ENCODE measurements at regions not wholly inside any gene's neighbourhood (a gene's known extent, or its start where the extent isn't known, plus 50 kb on each side); places are given as distances from the start of the nearest gene placed in this dataset.

GRCh38 chr9:119053070-119053469, 316.2 kb downstream of the BRINP1 start (continued):
- TF ChIP-seq IRF1 (CRISPR knock-in tag; IDR thresholded peaks at IDR 0.05) (no peak), ZNF281 (CRISPR knock-in tag; IDR thresholded peaks at IDR 0.05) (no peak), AR (CRISPR knock-in tag; IDR thresholded peaks at IDR 0.05) (no peak), ATF1 (CRISPR knock-in tag; IDR thresholded peaks at IDR 0.05) (no peak), SMAD4 (CRISPR knock-in tag; IDR thresholded peaks at IDR 0.05) (no peak)

GRCh38 chr9:119060629-119061385, 308.4 kb downstream of the BRINP1 start:
- ATAC-seq (no peak), DNase-seq (ENCODE audit: low spot score) (no peak)
- H3K4me3 Mint-ChIP-seq = no peak overlapping the region
- H3K9me3 Mint-ChIP-seq = peaks cover 19% of the 10 kb centered on the region
- ChIA-PET CTCF (no interaction called here), POLR2A (no interaction called here)
- H3K27me3 Mint-ChIP-seq (ENCODE audit: low read depth) = no peaks in the 10 kb centered on the region
- H3K4me1 Mint-ChIP-seq = peaks cover 9% of the 10 kb centered on the region
- no peak overlapping the region for H3K27ac Mint-ChIP-seq
- peaks cover 2% of the 10 kb centered on the region; the same call in 1 of the 2 replicates for H3K36me3 Mint-ChIP-seq
- no peak for TF ChIP-seq TEAD1 (CRISPR knock-in tag; IDR thresholded peaks at IDR 0.05)
- TF ChIP-seq ZNF532 (CRISPR knock-in tag; IDR thresholded peaks at IDR 0.05; ENCODE audit: borderline replicate concordance) = no peak
- no peak for TF ChIP-seq ZSCAN18 (CRISPR knock-in tag; IDR thresholded peaks at IDR 0.05)
- TF ChIP-seq ATF3 (CRISPR knock-in tag; conservative IDR thresholded peaks at IDR 0.05) = no peak
- no peak for TF ChIP-seq E2F1 (CRISPR knock-in tag; IDR thresholded peaks at IDR 0.05)
- TF ChIP-seq ATF2 (CRISPR knock-in tag; IDR thresholded peaks at IDR 0.05; ENCODE audit: borderline replicate concordance, low read depth) = no peak
- TF ChIP-seq ZNF263 (CRISPR knock-in tag; IDR thresholded peaks at IDR 0.05; ENCODE audit: low read depth) = no peak
- no peak for TF ChIP-seq ATF1 (CRISPR knock-in tag; IDR thresholded peaks at IDR 0.05)
- no peak for TF ChIP-seq ETV6 (CRISPR knock-in tag; IDR thresholded peaks at IDR 0.05)
- no peak for TF ChIP-seq ZNF281 (CRISPR knock-in tag; IDR thresholded peaks at IDR 0.05)
- no peak for TF ChIP-seq PRRX2 (CRISPR knock-in tag; IDR thresholded peaks at IDR 0.05)
- TF ChIP-seq FOXP1 (CRISPR knock-in tag; IDR thresholded peaks at IDR 0.05; ENCODE audit: borderline replicate concordance) = no peak
- TF ChIP-seq RELA (CRISPR knock-in tag; IDR thresholded peaks at IDR 0.05; ENCODE audit: borderline replicate concordance) = no peak

Measured in WTC11 (cell line).